Activated CD4-positive, alpha-beta T cell treated with anti-CD3 and anti-CD28 coated beads, Interleukin-2, amount 50 U/mL, for 16 hours (primary cell): ENCODE measurements at regions not wholly inside any gene's neighbourhood (a gene's known extent, or its start where the extent isn't known, plus 50 kb on each side); places are given as distances from the start of the nearest gene placed in this dataset.

Experiments used
- DNase-seq: peaks from one replicate; pipeline ENCODE4 v3.0.0-alpha.2; 2020

DNA sequence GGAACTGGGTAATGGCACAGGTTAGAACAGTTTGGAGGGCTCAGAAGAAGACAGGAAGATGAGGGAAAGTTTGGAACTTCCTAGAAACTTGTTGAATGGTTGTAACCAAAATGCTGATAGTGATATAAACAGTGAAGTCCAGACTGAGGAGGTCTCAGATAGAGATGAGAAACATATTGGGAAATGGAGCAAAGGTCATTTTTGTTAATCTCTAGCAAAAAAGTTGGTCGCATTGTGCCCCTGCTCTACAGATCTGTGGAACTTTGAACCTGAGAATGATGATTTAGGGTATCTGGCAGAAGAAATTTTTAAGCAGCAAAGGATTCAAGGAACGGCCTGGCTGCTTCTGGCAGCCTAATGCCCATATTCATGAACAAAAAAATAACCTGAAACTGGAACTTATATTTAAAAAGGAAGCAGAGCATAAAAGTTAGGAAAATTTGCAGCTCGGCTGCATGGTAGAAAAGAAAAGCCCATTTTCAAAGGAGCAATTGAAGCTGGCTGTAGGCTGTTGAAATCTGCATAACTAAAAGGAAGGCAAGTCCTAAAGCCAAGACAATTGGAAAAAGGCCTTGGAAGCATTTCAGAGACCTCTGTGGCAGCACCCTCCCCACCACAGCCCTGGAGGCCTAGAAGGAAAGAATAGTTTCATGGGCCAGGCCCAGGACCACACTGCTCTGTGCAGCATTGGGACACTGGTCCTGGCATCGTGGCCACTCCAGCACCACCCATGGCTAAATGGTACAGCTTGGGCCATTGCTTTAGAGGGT lies 182.6 kb upstream of the CD96 start:
- DNase-seq, result no peak

DNA sequence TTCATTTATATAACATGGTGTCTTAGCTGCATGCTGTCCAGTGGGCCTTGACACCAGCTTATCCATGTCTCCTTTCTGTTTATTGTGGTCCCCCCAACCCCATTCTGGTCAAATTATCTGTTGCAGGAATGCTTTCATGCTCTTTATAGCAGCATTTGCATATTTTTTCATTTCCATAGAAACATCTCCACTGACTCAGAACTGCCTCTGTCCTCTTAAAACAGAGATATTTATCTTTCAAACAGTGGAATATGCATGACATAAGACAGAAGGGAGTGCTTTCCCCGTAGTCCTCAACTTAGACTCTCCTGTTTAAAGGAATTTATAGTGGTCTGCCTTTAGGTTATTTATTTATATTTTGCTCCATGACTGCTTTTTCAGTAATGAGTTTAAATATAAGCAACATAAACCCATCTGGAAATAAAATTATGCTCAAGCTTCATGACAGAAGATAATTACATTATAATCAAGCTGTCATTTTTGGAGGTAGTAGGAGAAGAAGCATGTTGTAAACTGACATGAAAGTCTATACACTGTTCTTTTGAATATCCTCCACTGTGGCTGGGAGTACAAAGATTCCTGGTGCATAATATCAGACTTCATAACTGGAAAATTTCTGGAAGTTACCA lies 179.5 kb upstream of the CD96 start:
- no peak for DNase-seq

DNA sequence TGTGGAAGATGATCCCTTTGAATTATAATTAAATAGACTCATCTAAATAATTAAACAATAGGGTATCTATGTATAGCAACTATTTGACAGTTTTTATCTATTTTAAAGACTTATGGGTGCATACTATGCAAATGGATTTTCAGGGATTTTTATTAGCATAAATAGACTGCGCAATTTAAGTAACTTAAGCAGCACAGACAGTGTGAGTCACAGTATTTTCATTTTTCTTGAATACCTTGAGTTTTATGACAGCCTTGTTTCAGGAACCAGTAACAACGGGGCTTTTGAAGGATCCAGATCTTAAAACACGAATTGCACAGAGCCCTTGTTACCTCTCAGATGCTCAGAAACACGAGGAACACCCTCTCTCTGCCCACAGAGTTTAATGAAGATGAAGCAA lies 175.5 kb upstream of the CD96 start:
- DNase-seq, result no peak

DNA sequence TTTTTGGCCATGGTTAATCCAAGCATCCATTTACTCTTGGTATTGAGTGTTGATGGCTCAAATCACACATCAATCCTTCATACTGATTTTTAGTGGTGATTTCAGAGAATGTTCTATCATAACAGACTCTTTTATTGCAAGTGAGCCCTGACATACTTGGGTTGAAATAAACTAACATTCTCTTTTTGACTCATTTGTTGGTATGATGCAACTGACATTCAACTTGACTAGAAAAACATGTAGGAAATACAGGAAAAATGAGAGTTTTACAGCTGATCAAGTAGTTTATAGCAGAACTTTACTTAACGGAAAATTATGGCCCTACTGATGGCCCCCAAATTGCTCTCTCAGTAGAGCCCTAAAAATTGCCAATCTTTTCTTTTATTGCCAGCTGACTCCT lies 173.9 kb upstream of the CD96 start:
- DNase-seq, result peak; percentile 23

DNA sequence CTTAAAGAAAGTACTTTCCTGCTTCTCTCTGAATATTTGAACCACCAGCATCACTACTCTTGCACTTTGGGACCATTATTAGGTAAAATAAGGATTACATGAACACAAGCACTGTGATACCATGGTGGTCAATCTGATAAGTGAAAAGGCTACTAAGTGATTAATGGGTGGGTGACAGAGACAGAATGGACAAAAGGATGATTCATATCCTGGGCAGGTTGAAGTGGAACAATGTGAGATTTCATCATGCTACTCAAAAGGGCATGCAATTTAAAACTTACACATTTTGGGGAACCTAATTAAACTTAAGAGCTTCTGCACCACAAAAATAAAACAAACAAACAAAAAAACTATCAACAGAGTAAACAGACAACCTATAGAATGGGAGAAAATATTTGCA lies 172.0 kb upstream of the CD96 start:
- DNase-seq, result no peak

DNA sequence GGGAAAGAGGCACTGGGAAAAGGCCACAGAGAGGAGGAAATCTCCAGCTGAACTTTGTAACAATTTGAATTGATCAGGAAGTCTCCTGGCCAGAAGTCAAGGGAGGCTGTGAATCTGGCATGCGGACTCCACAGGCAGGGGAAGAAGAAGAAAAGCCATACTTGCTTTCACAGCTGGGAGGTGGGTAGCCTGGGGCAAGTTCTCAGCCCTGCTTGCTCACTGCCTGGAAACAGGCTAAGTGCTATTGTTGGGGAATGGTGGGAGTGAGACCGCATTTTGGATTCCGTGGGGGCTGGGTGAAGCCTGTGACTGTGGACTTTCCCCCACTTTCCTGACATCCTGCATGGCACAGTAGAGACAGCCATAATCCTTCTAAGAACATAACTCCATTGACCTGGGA lies 168.8 kb upstream of the CD96 start:
- no peak for DNase-seq

DNA sequence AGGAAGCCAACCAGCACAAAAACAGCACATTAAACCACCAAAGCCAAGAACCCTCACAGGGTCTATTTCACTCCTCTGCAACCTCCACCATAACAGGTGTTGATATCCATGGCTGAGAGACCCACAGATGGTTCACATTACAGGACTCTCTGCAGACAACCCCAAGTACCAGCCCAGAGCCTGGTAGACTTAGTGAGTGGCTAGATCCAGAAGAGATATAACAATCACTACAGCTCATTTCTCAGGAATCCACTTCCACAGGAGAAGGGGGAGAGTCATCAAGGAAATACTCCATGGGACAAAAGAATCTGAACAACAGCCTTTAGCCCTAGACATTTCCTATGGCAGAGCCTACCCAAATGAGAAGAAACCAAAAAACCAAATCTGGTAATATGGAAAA lies 168.1 kb upstream of the CD96 start:
- DNase-seq, result no peak

DNA sequence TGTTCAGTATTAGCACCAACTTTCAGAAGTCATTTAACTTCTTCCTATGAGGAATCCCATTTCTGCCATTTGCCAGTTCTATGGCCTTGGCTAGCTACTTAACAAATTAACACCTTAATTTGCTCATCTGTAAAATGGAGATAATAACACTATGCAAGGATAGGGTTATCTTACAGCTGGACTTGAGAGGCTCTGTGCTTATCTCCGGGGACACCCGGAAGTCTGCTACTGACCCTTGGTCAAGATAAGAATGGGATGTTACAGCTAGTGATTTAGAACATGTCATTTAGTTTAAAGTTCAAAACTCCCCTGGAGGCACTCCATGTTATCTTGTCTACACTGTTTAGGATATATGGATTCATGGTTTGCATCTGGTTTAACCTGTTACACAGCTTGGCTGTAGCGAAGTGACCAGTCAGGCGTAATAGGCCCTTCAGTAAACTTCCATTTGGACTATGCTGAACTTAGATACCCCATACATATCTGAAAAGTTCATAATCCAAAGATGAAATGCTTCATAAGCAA lies 156.0 kb upstream of the CD96 start:
- DNase-seq, result no peak

DNA sequence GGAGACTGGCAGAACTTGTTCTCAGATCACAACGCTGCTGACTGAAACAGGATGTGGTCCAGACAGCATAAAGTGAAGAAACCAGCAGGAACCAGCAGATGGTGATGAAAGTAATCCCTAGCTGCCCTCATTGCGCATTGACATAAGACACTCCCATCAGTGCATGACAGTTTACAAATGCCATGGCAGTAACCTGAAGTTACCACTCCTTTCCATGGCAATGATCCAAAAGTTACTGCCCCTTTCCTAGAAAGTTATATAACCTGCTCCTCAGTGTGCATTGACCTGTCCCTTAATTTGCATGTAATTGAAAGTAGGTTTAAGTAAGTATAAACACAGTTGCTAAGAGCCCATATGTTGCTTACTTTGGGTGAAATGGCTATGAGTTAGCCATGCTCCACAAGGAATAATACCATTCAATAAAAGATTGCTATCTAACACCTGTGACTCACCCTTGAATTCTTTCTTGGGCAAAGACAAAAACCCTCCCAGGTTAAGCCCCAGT lies 149.1 kb upstream of the CD96 start:
- DNase-seq, result peak; percentile 55

DNA sequence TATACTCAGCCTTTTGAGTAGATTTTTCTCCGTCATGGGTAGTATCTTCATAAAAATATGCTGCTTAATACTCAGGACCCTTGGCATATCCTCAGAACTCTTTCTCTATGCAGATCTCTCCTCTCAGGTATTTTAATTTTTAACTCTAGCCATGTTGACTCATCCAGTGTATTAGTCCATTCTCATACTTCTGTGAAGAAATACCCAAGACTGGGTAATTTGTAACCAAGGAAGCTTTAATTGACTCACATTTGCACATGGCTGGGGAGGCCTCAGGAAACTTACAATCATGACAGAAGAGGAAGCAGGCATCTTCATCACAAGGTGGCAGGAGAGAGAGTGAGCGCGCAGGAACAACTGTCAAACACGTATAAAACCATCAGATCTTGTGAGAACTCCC lies 129.3 kb upstream of the CD96 start:
- no peak for DNase-seq

DNA sequence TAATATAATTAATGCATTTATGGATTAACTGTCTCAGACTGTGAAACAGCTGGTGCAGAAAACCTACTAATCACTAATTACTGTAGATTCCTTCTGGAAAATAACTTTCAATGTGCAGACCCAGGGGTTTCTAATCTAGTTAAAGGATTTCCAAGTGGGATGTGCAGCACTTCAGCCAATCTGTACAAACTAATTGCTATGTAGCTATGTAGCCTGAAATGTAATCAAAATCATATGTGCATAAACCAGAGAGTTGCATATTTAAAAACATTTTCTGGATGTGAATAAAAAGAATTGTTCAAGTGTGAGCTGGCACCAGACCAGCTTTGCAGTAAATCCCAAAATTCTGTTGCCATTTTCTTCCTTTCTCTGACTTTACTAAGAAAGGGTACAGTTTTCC lies 127.5 kb upstream of the CD96 start:
- DNase-seq, result no peak

DNA sequence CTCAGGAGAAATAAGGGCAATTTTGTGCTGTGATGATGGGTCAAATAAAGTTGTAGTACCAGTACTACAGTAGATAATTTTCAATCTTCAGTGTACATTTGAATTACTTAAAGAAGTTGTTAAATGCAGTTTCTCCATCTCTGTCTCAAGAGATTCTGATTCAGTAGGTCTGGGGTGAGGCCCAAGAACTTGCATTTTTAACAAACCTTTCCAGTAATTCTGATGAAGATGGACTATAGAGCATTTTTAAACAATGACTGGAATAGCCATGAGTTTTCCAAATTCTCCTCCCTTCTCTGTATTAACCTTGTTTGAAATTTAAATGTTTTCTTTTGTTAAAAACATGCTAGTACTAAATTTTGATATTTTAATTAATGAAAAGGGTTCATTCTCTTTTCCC lies 127.0 kb upstream of the CD96 start:
- DNase-seq, result no peak

DNA sequence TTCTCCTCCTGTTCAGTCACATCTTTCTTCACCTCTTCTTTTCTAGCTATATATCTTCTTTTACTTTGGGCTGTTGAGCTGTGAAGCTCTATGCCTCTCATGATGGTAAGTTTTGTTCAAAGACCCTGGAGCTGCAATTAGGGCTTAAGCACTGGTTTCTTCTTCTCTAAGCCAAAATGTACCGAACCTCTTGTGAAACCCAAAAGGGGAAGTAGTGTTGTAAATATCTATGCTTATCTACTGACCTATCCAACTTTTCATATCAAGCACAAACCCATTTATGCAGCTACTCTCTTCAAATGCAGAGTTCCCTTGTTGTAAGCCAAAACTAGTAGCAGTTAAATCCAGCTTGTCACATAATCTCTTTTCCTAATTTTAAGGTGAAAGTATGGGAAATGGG lies 123.6 kb upstream of the CD96 start:
- DNase-seq, result no peak

DNA sequence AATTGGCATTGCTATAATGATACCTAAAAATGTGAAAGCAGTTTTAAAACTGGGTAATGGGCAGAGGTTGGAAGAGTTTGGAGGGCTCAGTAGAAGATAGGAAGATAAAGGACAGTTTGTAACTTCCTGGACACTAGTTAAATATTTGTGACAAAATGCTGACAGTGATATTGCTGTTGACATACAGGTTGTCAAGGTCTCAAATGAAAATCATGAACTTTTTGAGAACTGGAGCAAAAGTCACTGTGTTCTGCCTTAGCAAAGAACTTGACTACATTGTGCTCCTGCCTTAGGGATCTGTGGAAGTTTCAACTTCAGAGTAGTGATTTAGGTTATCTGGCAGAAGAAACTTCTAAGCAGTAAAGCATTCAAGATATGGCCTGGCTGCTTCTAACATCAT lies 113.7 kb upstream of the CD96 start:
- no peak for DNase-seq

DNA sequence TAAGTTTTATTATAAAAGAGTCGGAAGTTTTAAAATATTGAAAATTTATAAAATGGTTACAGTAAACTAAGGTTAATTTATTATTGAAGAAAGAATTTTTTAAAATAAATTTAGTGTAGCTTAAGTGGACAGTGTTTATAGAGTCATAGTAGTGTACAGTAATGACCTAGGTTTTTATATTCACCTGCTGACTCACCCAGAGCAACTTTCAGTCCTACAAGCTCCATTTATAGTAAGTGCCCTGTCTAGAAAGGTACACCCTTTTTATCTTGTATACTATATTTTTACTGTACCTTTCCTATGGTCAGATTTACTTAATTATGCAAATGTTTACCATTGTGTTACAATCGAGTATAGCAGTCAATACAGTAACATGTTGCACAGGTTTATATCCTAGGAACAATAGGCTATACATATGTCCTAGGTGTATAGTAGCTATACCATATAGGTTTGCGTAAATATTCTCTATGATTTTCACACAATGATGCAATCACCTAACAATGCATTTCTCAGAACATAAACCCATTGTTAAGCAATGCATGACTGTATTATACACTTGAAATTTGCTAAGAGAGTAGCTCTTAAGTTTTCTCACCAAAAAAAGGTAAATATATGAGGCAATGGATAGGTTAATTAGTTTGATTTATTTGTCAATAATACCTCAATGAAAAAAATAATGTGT lies 106.9 kb upstream of the CD96 start:
- DNase-seq, result no peak

DNA sequence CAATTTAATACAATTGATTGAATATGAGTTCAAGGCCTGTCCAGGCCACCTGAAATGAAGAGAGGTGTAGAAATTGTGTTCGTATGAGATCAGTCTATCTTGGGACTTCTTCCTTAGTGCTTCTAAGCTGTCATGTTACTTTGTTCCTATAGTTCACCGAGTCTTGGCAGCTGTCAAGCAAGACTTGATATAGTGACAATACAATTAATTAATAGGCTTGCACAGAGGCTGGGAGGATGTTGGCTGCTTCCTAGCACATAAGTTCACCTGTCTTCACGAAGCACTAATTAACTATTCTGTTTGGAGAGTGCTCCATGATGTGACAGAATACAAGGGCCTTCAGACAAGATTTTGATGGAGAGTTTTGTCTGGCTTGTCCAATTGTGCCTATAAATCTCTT lies 103.7 kb upstream of the CD96 start:
- no peak for DNase-seq

DNA sequence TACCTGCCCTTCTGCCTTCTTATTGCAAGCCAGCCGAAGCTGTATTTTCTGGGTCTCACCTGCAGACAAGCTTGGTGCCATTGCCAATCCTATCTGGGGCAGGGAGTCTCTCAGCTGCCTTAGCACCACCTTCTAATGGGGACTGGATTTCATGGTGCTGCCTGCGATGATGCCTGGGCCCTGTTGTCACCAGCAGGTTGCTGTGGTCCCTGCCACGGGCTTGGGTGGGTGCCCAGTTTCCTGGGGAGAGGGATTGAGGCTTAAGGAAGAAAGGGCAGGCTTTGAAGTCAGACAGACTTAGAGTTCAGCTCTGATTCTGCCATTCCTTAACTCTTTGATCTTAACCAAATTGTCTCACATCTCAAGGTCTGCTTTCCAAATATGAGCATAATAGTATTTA lies 87.4 kb upstream of the CD96 start:
- DNase-seq, result no peak

DNA sequence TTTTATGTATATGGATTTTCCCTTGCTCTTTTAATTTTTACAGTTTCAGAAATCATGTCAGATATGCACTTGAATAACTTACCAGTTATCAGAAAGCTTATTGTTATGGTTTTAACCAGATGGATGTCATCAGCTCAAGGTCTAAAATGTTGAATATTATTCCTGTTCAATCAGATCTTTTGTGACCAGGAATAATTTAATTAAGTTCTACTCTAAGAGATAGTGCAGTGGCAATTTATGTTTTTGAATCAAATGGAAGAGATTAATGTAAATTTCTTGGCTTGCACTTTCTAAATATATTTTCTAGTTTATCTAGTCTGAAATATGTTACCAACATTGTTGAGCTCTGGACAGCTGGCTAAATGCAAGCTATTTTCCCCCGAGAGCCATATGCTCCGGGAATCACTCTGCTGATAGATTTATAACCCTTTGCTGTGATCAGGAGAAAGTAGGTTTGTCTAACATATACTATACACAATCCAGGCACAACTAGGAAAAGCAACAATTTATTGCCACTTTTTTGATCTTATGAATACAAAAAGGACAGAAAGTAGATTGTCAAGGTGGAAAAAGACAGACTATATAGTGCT lies 76.8 kb upstream of the CD96 start:
- no peak for DNase-seq

DNA sequence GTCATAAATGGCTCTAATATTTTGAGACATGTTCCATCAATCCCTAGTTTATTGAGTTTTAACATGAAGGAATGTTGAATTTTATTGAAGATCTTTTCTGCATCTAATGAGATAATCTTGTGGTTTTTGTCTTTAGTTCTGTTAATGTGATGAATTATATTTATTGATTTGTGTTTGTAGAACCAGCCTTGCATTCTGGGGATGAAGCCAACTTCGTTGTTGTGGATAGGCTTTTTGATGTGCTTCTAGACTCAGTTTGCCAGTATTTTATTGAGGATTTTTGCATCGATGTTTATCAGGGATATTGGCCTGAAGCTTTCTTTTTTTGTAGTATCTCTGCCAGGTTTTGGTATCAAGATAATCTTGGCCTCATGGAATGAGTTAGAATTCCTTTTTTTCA lies 72.0 kb upstream of the CD96 start:
- DNase-seq, result no peak

DNA sequence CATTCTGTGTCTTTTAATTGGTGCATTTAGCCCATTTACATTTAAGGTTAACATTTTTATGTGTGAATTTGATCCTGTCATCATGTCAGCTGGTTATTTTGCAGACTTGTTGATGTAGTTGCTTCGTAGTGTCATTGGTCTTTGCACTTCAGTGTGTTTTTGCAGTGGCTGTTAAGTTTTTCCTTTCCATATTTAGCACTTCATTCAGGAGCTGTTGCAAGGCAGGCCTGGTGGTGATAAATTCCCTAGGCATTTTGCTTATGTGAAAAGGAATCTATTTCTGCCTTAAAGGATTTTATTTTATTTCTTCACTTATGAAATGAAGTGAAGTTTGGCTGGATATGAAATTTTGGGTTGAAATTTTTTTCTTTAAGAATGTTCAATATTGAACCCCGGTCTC lies 70.2 kb upstream of the CD96 start:
- no peak for DNase-seq

DNA sequence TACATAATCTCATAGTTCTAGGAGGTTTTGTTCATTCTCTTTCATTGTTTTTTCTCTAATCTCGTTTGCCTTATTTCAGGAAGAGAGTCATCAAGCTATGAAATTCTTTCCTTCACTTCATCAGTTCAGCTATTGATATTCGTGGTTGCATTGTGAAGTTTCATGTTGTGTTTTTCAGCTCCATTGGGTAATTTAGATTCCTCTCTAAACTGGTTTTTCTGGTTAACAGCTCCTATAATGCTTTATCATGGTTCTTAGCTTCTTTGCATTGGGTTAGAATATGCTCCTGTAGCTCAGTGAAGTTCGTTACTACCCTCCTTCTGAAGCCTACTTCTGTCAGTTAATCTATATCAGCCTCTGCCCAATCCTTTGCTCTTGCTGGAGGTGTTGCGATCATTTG lies 69.4 kb upstream of the CD96 start:
- DNase-seq, result no peak

DNA sequence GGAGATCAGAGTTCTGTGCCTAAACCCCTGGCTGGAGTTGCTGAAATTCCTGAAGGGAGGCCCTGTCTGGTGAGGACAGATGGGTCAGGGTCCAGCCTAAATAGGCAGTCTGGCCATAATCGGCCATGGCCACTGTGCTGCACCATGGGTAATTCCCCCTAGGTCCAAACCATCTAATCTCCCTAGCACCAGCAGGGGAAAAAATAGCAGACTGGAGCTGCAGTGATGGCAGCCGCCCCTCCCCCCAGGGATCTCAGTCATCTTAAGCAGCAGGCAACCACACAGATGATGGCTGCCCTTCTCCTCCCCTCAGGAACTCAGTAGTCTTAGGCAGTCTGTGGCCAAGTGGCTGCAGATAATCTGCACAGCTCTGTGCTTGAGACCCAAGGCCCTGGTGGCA lies 68.4 kb upstream of the CD96 start:
- no peak for DNase-seq

DNA sequence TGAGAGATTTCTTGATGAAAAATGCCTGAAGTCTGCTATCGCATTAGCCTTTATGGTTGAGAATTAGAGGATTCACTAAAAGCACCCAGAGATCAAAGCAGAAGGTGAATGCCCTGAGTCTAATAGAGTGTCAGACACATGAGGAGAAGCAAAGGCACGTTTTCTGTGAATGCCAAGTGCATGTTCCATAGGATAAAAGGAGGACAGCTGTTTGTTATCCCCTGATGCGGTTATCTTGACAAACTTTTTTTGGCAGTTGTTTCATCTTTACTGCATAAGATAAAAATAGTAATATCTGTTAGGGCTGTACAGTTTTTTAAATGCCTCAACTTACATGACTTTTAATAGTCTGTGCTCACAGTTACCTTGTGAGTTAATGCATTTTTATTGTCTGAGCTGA lies 65.3 kb upstream of the CD96 start:
- no peak for DNase-seq

DNA sequence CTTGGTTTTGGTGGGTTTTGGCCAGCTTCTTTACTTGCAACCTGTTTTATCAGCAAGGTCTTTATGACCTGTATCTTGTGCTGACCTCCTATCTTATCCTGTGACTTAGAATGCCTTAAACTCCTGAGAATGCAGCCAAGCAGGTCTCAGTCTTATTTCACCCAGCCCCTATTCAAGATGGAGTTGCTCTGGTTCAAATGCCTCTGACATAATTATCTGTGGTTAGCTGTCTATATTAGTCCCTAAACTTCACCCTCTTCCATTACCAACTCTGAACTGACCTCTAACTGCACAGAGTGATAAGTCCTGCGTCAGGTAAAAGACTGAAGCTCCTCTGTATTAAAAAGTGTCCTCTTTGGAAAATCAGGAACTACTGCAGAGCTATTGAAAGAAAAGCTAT lies 61.9 kb upstream of the CD96 start:
- no peak for DNase-seq
